CD14-positive monocyte (primary cell): ENCODE measurements at regions not wholly inside any gene's neighbourhood (a gene's known extent, or its start where the extent isn't known, plus 50 kb on each side); places are given as distances from the start of the nearest gene placed in this dataset.

Experiments
- DNase-seq, 3 donors: peaks; one replicate each; pipeline ENCODE4 v3.0.0-alpha.2; 2011 to 2022
- H2AFZ ChIP-seq: 2 replicates; pipeline ENCODE4 v1.6.0; 2012; ENCODE audit warnings: mild to moderate bottlenecking, low read depth, low read length, inconsistent platforms; ENCODE audit not compliant: insufficient read depth, poor library complexity, severe bottlenecking
- H3K27ac ChIP-seq, 2 donors: 1 replicate in 1 of 2; 2 replicates in 1 of 2; pipeline ENCODE4 v1.5.1; 2012 to 2013; ENCODE audit warnings: low read length in 2 of 2, control low read depth in 1 of 2, inconsistent platforms in 1 of 2, low read depth in 1 of 2, mild to moderate bottlenecking in 1 of 2
- H3K27me3 ChIP-seq, 2 donors: one replicate each; pipeline versions ENCODE4 v1.6.0 to v1.6.1; 2011 to 2013; ENCODE audit warnings: low read length in 2 of 2; ENCODE audit not compliant: control insufficient read depth in 2 of 2, insufficient read depth in 2 of 2
- H3K36me3 ChIP-seq, 2 donors: replicated peaks in 1 of 2; 1 replicate in 1 of 2; 2 replicates in 1 of 2; pipeline versions ENCODE4 v1.5.1 to v1.6.1; 2012 to 2013; ENCODE audit warnings: low read length in 2 of 2, control low read depth in 1 of 2, inconsistent platforms in 1 of 2, mild to moderate bottlenecking in 1 of 2; ENCODE audit not compliant: insufficient read depth in 2 of 2, control insufficient read depth in 1 of 2
- H3K4me1 ChIP-seq, 2 donors: 1 replicate in 1 of 2; 2 replicates in 1 of 2; pipeline versions ENCODE4 v1.5.1 to v1.6.1; 2012 to 2013; ENCODE audit warnings: low read length in 2 of 2, control low read depth in 1 of 2, inconsistent platforms in 1 of 2, mild to moderate bottlenecking in 1 of 2, moderate library complexity in 1 of 2; ENCODE audit not compliant: insufficient read depth in 2 of 2, control insufficient read depth in 1 of 2
- H3K4me2 ChIP-seq: replicated peaks from 2 replicates; pipeline ENCODE3; 2012; ENCODE audit warnings: low read length, moderate library complexity, mild to moderate bottlenecking; ENCODE audit not compliant: poor library complexity, severe bottlenecking; ENCODE audit errors: extremely low read depth
- H3K4me3 ChIP-seq, 3 experiments: fragments of 200-600 bp in 1 of 3; sonication (generic) in 1 of 3; replicated peaks in 1 of 3; 1 replicate in 2 of 3; 2 replicates in 1 of 3; pipeline ENCODE4 v1.5.1; 2011 to 2013; ENCODE audit warnings: low read length in 3 of 3, mild to moderate bottlenecking in 3 of 3, control low read depth in 2 of 3, low read depth in 2 of 3, inconsistent platforms in 1 of 3, moderate library complexity in 1 of 3
- H3K79me2 ChIP-seq: 2 replicates; pipeline ENCODE4 v1.6.0; 2012; ENCODE audit warnings: mild to moderate bottlenecking, control low read depth, inconsistent platforms, low read length, moderate library complexity; ENCODE audit not compliant: insufficient read depth
- H3K9ac ChIP-seq: 2 replicates; pipeline ENCODE4 v1.6.0; 2017; ENCODE audit warnings: low read length, mild to moderate bottlenecking; ENCODE audit not compliant: insufficient read depth, poor library complexity, severe bottlenecking
- H3K9me3 ChIP-seq, 2 donors: replicated peaks in 1 of 2; 1 replicate in 1 of 2; 2 replicates in 1 of 2; pipeline versions ENCODE4 v1.5.1 to v1.6.1; 2012 to 2013; ENCODE audit warnings: low read length in 2 of 2, control low read depth in 1 of 2; ENCODE audit not compliant: control insufficient read depth in 1 of 2, insufficient read depth in 1 of 2
- H4K20me1 ChIP-seq: 2 replicates; pipeline ENCODE4 v1.6.0; 2012; ENCODE audit warnings: mild to moderate bottlenecking, low read length, control low read depth, moderate library complexity; ENCODE audit not compliant: insufficient read depth
- H3K27ac Mint-ChIP-seq, 7 donors: one replicate each; pipeline ENCODE4 v1.8.0; 2020; ENCODE audit warnings: mild to moderate bottlenecking in 7 of 7, mixed read lengths in 7 of 7, moderate library complexity in 6 of 7, inconsistent platforms in 2 of 7
- H3K27me3 Mint-ChIP-seq, 3 donors: one replicate each; pipeline ENCODE4 v1.8.0; 2021 to 2022; ENCODE audit warnings: low read depth in 3 of 3, mild to moderate bottlenecking in 3 of 3, mixed read lengths in 3 of 3, moderate library complexity in 3 of 3, inconsistent platforms in 1 of 3
- H3K36me3 Mint-ChIP-seq, 2 donors: one replicate each; pipeline ENCODE4 v1.8.0; 2020; ENCODE audit warnings: mixed read lengths in 2 of 2, inconsistent platforms in 1 of 2, mild to moderate bottlenecking in 1 of 2
- H3K4me1 Mint-ChIP-seq: one replicate; pipeline ENCODE4 v1.8.0; 2020; ENCODE audit warnings: mild to moderate bottlenecking, mixed read lengths
- H3K4me3 Mint-ChIP-seq, 2 donors: one replicate each; pipeline ENCODE4 v1.8.0; 2020; ENCODE audit warnings: mild to moderate bottlenecking in 2 of 2, mixed read lengths in 2 of 2, moderate library complexity in 1 of 2
- H3K9me3 Mint-ChIP-seq, 7 donors: one replicate each; pipeline ENCODE4 v1.8.0; 2020 to 2022; ENCODE audit warnings: mixed read lengths in 7 of 7, mild to moderate bottlenecking in 6 of 7, moderate library complexity in 6 of 7, inconsistent platforms in 2 of 7
- WGBS: methylation state at CpG from one replicate; pipeline ENCODE4 v1.1.5; 2013; ENCODE audit warnings: missing lambda C conversion rate; ENCODE audit not compliant: insufficient coverage; 5-methylcytosine and 5-hydroxymethylcytosine counted together
- intact Hi-C, 2 donors: fragments of 100-400 bp; cut with micrococcal nuclease; formaldehyde crosslinking; loops; one replicate each; pipeline versions ENCODE4 v1.15.0 to v1.15.1; 2023
- TF ChIP-seq, protein P1 (sequence below): fragments of 200-600 bp; IDR thresholded peaks from one replicate; pipeline ENCODE4 v1.8.0; 2022; ENCODE audit warnings: antibody characterized with exemption, mild to moderate bottlenecking

DNA sequence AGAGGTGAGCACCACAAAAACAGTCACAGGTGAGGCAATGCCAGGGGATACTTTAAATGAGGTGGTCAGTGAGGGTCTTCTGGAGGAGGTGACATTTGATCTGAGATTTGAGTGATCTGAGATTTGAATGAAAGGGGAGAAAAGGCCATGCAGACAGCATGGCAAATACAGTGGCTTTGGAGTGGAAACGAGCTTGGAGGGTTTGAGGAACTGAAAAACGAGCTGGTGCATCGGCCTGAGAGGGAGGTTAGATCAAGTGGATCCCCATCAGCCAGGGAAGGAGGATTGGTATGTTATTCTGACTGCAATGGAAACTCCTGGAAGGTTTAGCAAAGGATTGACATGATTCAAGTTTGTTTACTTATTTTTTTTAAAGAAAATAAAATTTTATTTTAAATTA lies 245.1 kb downstream of the KCNS3 start:
- Histone ChIP-seq H3K27ac (no peak overlapping the region), H2AFZ (no peak overlapping the region), H4K20me1 (no peaks in the 10 kb centered on the region), H3K36me3 (no peaks in the 10 kb centered on the region), H3K27me3 (peaks cover 0 to 4% of the 10 kb centered on the region in 2 donors), H3K9ac (no peak overlapping the region), H3K4me2 (no peak overlapping the region), H3K79me2 (no peaks in the 10 kb centered on the region), H3K4me3 (no peak overlapping the region), H3K9me3 (no peaks in the 10 kb centered on the region), H3K4me1 (no peaks in the 10 kb centered on the region)
- 48% methylated on average over 3 of the region's 3 CpGs for WGBS
- intact Hi-C loops, result no loop called here
- Mint-ChIP-seq H3K9me3 (peaks cover 0 to 2% (median 0%) of the 10 kb centered on the region in 7 donors), H3K36me3 (no peaks in the 10 kb centered on the region), H3K4me1 (no peaks in the 10 kb centered on the region), H3K27me3 (peaks cover 2 to 5% (median 5%) of the 10 kb centered on the region in 3 donors), H3K27ac (no peak overlapping the region), H3K4me3 (no peak overlapping the region)
- TF ChIP-seq, protein P1, sequence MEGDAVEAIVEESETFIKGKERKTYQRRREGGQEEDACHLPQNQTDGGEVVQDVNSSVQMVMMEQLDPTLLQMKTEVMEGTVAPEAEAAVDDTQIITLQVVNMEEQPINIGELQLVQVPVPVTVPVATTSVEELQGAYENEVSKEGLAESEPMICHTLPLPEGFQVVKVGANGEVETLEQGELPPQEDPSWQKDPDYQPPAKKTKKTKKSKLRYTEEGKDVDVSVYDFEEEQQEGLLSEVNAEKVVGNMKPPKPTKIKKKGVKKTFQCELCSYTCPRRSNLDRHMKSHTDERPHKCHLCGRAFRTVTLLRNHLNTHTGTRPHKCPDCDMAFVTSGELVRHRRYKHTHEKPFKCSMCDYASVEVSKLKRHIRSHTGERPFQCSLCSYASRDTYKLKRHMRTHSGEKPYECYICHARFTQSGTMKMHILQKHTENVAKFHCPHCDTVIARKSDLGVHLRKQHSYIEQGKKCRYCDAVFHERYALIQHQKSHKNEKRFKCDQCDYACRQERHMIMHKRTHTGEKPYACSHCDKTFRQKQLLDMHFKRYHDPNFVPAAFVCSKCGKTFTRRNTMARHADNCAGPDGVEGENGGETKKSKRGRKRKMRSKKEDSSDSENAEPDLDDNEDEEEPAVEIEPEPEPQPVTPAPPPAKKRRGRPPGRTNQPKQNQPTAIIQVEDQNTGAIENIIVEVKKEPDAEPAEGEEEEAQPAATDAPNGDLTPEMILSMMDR, result no peak
- no peak for DNase-seq

DNA sequence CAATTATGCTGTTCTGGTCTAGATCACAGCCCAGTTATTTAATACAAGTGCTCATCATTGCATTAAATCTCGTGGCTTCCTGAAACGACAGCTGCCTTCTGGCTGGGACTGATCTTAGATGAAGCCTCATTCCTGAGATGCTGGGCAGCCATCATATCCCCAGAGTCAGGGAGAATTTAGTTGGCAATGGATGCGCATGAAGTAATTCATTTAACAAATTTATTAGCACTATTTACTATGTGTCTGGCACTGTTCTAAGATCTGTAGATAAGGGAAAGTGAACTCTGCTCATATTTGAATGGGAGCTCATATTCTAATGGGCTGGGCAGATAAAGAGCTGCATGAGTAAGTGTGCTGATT lies 244.7 kb downstream of the KCNS3 start:
- Histone ChIP-seq H3K27ac (no peak overlapping the region), H3K9ac (no peak overlapping the region), H3K9me3 (no peaks in the 10 kb centered on the region), H3K4me2 (no peak overlapping the region), H2AFZ (no peak overlapping the region), H3K79me2 (no peaks in the 10 kb centered on the region), H3K4me3 (no peak overlapping the region), H3K36me3 (no peaks in the 10 kb centered on the region), H3K4me1 (no peaks in the 10 kb centered on the region), H4K20me1 (no peaks in the 10 kb centered on the region), H3K27me3 (peaks cover 0 to 4% of the 10 kb centered on the region in 2 donors)
- Mint-ChIP-seq H3K36me3 (no peaks in the 10 kb centered on the region), H3K4me1 (no peaks in the 10 kb centered on the region), H3K4me3 (no peak overlapping the region), H3K27me3 (peaks cover 2 to 5% (median 5%) of the 10 kb centered on the region in 3 donors), H3K27ac (no peak overlapping the region), H3K9me3 (peaks cover 0 to 2% (median 0%) of the 10 kb centered on the region in 7 donors)
- DNase-seq, result no peak
- no CpG with 5 or more reads among the region's 3 CpGs for WGBS
- TF ChIP-seq, protein P1, result no peak
- intact Hi-C loops, result no loop called here
